Transverse colon (tissue), 4 donors: ENCODE measurements at regions not wholly inside any gene's neighbourhood (a gene's known extent, or its start where the extent isn't known, plus 50 kb on each side); places are given as distances from the start of the nearest gene placed in this dataset.

Experiments
- DNase-seq: peaks from one replicate; pipeline ENCODE4 v3.0.0-alpha.2; 2019
- H3K27ac ChIP-seq, 4 donors: fragments of 200-600 bp; sonication (generic); 2 replicates each; pipeline ENCODE4 v1.5.1; 2016 to 2018; ENCODE audit warnings: inconsistent platforms in 4 of 4
- H3K27me3 ChIP-seq: fragments of 200-600 bp; sonication (generic); 2 replicates; pipeline ENCODE4 v1.5.1; 2017; ENCODE audit warnings: inconsistent platforms
- H3K36me3 ChIP-seq, 4 donors: fragments of 200-600 bp; sonication (generic); 2 replicates each; pipeline ENCODE4 v1.5.1; 2017 to 2019; ENCODE audit warnings: inconsistent platforms in 4 of 4
- H3K4me1 ChIP-seq, 4 donors: fragments of 200-600 bp; sonication (generic); 2 replicates each; pipeline ENCODE4 v1.5.1; 2017 to 2020; ENCODE audit warnings: inconsistent platforms in 4 of 4
- H3K4me3 ChIP-seq, 4 donors: fragments of 200-600 bp; sonication (generic); 1 replicate in 1 of 4; 2 replicates in 3 of 4; pipeline versions ENCODE4 v1.5.1 to v1.6.1; 2017 to 2019; ENCODE audit warnings: inconsistent platforms in 4 of 4
- H3K9me3 ChIP-seq, 2 donors: fragments of 200-600 bp; sonication (generic); 2 replicates each; pipeline ENCODE4 v1.5.1; 2017 to 2019; ENCODE audit warnings: inconsistent platforms in 2 of 2
- EP300 ChIP-seq: sonication (generic); formaldehyde crosslinking; IDR thresholded peaks from one replicate; pipeline ENCODE4 v1.6.1; 2017; ENCODE audit warnings: antibody characterized with exemption, low read depth
- POLR2A ChIP-seq: fragments of 450-650 bp; IDR thresholded peaks from one replicate; pipeline ENCODE4 v1.6.1; 2016; ENCODE audit warnings: antibody characterized with exemption, mild to moderate bottlenecking, moderate library complexity
- POLR2AphosphoS5 ChIP-seq, 3 donors: sonication (generic); formaldehyde crosslinking; IDR thresholded peaks; one replicate each; pipeline ENCODE4 v1.6.1; 2016; ENCODE audit warnings: antibody characterized with exemption in 3 of 3
- WGBS, 2 donors: methylation state at CpG; one replicate each; pipeline ENCODE4 v1.1.5; 2018; ENCODE audit warnings: low coverage in 1 of 2; 5-methylcytosine and 5-hydroxymethylcytosine counted together
- in situ Hi-C, 4 donors: fragments of 200-750 bp; cut with MboI; loops; one replicate each; pipeline versions ENCODE4 v1.15.0 to v1.15.1; 2017; ENCODE audit warnings: low sequenced_read_pairs in 3 of 4, low pct_ligation_motif_present in 1 of 4, low pct_unique_long_range_greater_than_20kb in 1 of 4
- intact Hi-C: fragments of 100-400 bp; cut with DNase I; formaldehyde crosslinking; loops from one replicate; pipeline ENCODE4 v1.15.1; 2023; ENCODE audit warnings: low total_unique reads
- TF ChIP-seq, protein P1 (sequence below), 5 experiments: fragments of 200-600 bp in 3 of 5; fragments of 450-650 bp in 2 of 5; sonication (generic) in 3 of 5; IDR thresholded peaks; 1 replicate in 2 of 5; 2 replicates in 3 of 5; pipeline ENCODE4 v1.5.1; 2016 to 2017; ENCODE audit warnings: antibody characterized with exemption in 5 of 5, inconsistent platforms in 3 of 5, mild to moderate bottlenecking in 2 of 5, moderate library complexity in 1 of 5

DNA sequence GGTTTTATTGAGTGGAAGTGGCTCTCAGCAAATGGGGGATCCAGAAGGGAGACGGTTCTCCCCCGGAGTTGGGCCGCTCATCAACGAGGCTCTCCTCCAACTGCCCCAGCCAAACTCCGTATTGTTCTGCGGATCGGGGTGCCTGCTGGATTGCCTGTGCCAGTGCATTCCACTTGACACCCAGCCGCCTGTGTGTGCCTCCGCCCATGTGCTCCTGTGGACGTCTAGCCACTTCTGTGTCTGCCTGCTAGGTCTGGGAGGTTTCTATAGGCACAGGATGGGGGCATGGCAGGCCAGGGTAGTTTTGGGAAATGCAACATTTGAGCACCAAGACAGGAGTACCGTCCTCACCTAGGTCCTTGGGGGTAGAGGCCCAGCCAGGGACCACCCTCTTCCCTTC lies 225.7 kb upstream of the AMIGO2 start:
- Histone ChIP-seq H3K36me3 (no peaks in the 10 kb centered on the region), H3K4me1 (peaks cover 0 to 5% (median 0%) of the 10 kb centered on the region in 4 donors), H3K27ac (no peak overlapping the region), H3K4me3 (no peak overlapping the region), H3K27me3 (no peaks in the 10 kb centered on the region), H3K9me3 (no peaks in the 10 kb centered on the region)
- 96 to 98% methylated on average over 8 to 11 of the region's 11 CpGs for WGBS, 2 donors
- no peak for DNase-seq
- in situ Hi-C loops (loop anchor here in 3 of 4 donors (10.0 to 25.0 kb wide), 2 partner anchors 268 to 271 kb away; no protein-coding TSS in a partner anchor), intact Hi-C loops (no loop called here)
- TF ChIP-seq, protein P1, sequence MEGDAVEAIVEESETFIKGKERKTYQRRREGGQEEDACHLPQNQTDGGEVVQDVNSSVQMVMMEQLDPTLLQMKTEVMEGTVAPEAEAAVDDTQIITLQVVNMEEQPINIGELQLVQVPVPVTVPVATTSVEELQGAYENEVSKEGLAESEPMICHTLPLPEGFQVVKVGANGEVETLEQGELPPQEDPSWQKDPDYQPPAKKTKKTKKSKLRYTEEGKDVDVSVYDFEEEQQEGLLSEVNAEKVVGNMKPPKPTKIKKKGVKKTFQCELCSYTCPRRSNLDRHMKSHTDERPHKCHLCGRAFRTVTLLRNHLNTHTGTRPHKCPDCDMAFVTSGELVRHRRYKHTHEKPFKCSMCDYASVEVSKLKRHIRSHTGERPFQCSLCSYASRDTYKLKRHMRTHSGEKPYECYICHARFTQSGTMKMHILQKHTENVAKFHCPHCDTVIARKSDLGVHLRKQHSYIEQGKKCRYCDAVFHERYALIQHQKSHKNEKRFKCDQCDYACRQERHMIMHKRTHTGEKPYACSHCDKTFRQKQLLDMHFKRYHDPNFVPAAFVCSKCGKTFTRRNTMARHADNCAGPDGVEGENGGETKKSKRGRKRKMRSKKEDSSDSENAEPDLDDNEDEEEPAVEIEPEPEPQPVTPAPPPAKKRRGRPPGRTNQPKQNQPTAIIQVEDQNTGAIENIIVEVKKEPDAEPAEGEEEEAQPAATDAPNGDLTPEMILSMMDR (IDR thresholded peaks at IDR 0.05), result no peak
- no peak for TF ChIP-seq POLR2AphosphoS5 (IDR thresholded peaks at IDR 0.05)
- TF ChIP-seq EP300, result no peak
- TF ChIP-seq POLR2A, result no peak

DNA sequence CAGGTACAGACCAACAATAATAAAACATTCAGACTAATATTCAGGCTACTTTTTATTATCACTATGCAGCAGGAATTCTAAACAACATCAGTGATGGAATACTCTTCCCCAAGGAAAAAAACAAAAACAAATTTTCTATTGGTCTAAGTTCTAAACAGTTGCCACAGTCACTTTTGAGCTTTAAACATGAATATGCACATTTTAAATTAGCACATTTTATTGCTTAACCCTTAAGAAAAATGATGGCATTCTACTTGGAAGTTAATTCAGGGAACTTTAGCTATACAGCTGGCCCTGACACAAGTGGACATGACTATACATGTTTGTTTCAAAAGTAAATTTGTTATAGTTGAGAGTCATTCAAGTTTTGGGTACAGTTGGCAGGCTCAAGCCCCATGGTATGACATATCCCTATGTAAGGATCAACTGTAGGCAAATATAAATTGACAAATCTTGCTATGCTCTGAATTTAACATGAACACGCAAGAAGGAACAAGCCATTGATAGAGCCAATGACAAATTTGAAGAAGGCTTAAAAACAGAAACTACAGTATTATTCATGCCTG lies 224.3 kb upstream of the AMIGO2 start:
- Histone ChIP-seq H3K4me3 (no peak overlapping the region), H3K4me1 (peaks cover 0 to 5% (median 0%) of the 10 kb centered on the region in 4 donors), H3K36me3 (no peaks in the 10 kb centered on the region), H3K27ac (no peak overlapping the region), H3K27me3 (no peaks in the 10 kb centered on the region), H3K9me3 (no peaks in the 10 kb centered on the region)
- in situ Hi-C loops, result loop anchor here in 3 of 4 donors (10.0 to 25.0 kb wide), 2 partner anchors 267 to 269 kb away; no protein-coding TSS in a partner anchor
- 100% methylated on average over 1 of the region's 1 CpG for WGBS, 2 donors
- DNase-seq, result no peak
- intact Hi-C loops, result no loop called here
- TF ChIP-seq POLR2A, result no peak
- no peak for TF ChIP-seq POLR2AphosphoS5 (IDR thresholded peaks at IDR 0.05)
- no peak for TF ChIP-seq EP300
- TF ChIP-seq, protein P1 (IDR thresholded peaks at IDR 0.05), result no peak

DNA sequence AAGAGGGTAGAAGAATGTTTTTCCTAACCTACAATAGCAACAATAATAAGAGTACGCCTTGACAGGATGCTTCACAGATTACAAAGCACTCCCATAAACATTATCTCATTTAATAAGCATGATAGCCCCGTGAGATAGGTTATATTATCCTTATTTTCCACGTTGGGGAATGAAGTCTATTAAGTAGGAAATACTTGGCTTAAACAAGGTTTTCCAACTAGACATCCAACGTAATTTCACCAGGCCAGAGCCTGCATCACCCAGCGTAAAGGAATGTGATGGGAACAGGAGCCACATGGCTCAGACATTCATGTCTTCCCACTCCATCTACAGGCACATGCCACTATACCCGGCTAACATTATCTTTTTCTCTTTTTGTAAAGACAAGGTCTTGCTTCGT lies 223.4 kb upstream of the AMIGO2 start:
- Histone ChIP-seq H3K9me3 (no peaks in the 10 kb centered on the region), H3K27ac (no peak overlapping the region), H3K36me3 (no peaks in the 10 kb centered on the region), H3K27me3 (no peaks in the 10 kb centered on the region), H3K4me1 (peaks cover 0 to 5% (median 0%) of the 10 kb centered on the region in 4 donors), H3K4me3 (no peak overlapping the region)
- in situ Hi-C loops, result loop anchor here in 3 of 4 donors (10.0 to 25.0 kb wide), 2 partner anchors 266 to 268 kb away; no protein-coding TSS in a partner anchor
- DNase-seq, result no peak
- intact Hi-C loops, result no loop called here
- WGBS, 2 donors, result 84 to 85% methylated on average over 7 of the region's 7 CpGs
- TF ChIP-seq POLR2A (no peak), POLR2AphosphoS5 (IDR thresholded peaks at IDR 0.05) (no peak), EP300 (no peak)
- TF ChIP-seq, protein P1 (IDR thresholded peaks at IDR 0.05), result no peak

DNA sequence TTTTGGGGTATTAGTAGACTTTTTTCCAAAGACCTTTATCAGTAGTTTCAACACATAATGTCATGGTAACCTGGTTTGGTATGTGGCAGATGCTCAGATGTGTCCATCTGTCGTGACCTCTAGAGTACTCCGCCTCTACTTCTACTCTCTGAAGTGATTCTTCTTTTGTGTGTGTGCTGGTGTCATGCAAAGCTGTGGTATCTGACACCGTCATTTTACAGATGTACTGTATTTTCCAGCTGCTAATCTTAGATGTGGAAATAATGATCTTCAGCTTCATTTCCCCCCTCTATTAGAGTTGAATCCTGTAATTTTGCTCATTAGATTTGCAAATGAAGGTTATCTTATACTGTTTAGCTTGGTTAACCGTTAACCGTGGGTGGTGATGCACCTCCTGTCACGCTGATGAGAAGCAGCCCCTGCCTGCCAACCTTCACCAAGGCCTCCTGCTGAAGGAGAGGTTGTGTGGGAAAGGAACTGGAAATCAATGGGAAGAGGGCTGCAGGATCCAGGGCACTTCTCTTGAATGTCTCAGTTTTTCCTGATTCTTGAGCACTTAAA lies 222.4 kb upstream of the AMIGO2 start:
- in situ Hi-C loops, result loop anchor here in 3 of 4 donors (10.0 to 25.0 kb wide), 2 partner anchors 265 to 267 kb away; no protein-coding TSS in a partner anchor
- intact Hi-C loops, result no loop called here
- TF ChIP-seq EP300, result no peak
- TF ChIP-seq, protein P1 (IDR thresholded peaks at IDR 0.05), result no peak
- TF ChIP-seq POLR2AphosphoS5 (IDR thresholded peaks at IDR 0.05), result no peak
- no peak for TF ChIP-seq POLR2A
- Histone ChIP-seq H3K4me1 (no peaks in the 10 kb centered on the region), H3K27me3 (no peaks in the 10 kb centered on the region), H3K36me3 (no peaks in the 10 kb centered on the region), H3K4me3 (no peak overlapping the region), H3K9me3 (no peaks in the 10 kb centered on the region), H3K27ac (no peak overlapping the region)
- 65 to 84% methylated on average over 3 to 6 of the region's 6 CpGs for WGBS, 2 donors
- DNase-seq, result no peak
